ENCODE measurements at regions not wholly inside any gene's neighbourhood (a gene's known extent, or its start where the extent isn't known, plus 50 kb on each side); places are given as distances from the start of the nearest gene placed in this dataset.
"Not testable (repeated sequence)": the region's sequence is repeated elsewhere in the genome, so short reads cannot be mapped to it uniquely, and the experiment has no call there.

DNA sequence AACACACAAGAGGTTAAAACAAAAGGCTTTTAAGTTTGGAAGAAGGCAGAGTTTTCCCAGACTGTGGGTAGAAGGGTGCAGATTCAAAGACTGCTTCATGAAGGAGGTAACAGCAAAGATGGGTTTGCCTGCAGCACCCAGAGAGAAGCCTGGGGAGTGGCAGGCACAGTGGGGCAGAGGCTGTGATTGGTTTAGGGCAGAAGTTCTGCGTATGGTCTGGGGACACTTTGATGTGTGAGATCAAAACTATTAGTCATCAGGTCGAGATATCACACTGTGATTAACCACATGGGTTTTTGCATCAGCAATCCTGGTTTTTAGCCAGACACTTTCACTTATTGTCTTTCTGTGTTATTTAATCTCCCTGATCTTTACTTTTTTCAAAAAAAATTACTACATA, 188.8 kb upstream of the GLRA1 start:
- no peak for DNase-seq (ENCODE audit: low read depth, low spot score)

DNA sequence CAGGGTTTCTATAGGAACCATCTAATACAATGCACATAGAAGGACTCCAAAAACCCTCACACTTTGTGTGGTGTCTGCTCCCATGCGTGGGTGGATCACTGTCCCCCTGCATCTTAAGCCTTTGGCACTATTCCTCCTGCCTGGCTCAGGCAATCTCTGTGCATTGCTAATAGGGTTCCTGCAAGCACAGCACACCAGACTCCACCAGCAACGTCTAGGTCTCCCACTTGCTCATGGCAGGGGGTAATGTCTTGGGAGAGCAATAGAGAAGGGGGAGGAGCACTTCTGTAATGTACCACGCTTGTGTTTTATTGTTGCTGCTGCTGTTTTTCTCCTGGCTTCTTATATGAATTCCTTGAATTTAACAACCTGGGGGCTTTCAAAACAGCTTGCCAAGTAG, 182.6 kb upstream of the GLRA1 start:
- no peak overlapping the region for H3K4me3 ChIP-seq (ENCODE audit: low read depth, low read length)
- CTCF ChIA-PET: no interaction called here
- TF ChIP-seq, protein P1, sequence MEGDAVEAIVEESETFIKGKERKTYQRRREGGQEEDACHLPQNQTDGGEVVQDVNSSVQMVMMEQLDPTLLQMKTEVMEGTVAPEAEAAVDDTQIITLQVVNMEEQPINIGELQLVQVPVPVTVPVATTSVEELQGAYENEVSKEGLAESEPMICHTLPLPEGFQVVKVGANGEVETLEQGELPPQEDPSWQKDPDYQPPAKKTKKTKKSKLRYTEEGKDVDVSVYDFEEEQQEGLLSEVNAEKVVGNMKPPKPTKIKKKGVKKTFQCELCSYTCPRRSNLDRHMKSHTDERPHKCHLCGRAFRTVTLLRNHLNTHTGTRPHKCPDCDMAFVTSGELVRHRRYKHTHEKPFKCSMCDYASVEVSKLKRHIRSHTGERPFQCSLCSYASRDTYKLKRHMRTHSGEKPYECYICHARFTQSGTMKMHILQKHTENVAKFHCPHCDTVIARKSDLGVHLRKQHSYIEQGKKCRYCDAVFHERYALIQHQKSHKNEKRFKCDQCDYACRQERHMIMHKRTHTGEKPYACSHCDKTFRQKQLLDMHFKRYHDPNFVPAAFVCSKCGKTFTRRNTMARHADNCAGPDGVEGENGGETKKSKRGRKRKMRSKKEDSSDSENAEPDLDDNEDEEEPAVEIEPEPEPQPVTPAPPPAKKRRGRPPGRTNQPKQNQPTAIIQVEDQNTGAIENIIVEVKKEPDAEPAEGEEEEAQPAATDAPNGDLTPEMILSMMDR (IDR thresholded peaks at IDR 0.05; ENCODE audit: insufficient read depth, low read length, missing control alignments): no peak
- DNase-seq (ENCODE audit: low read depth, low spot score): no peak
- POLR2A ChIA-PET: no interaction called here

More for the DNA sequence above, 188.8 kb upstream of the GLRA1 start:
- H3K4me3 ChIP-seq (ENCODE audit: low read depth, low read length): no peak overlapping the region
- ChIA-PET POLR2A (no interaction called here), CTCF (no interaction called here)
- TF ChIP-seq, protein P1 (IDR thresholded peaks at IDR 0.05; ENCODE audit: insufficient read depth, low read length, missing control alignments): no peak

DNA sequence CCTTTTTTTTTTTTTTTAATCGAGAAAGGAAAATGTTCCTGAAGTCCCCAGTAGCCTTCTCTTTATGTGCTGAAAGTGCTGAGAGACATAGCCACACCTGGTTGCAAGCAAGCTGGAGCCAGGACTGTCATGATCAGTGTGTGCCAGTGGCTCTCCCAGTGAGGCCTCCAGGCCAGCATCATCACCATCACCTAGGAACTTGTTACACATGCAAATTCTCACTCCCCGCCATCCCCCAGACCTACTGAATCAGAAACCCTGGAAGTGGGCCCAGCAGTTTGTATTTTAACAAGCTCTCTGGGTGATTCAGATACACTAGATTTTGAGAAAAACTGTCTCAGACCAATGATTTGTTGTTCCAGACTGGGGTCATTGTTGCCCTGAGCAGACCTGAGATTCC, 181.9 kb upstream of the GLRA1 start:
- CTCF ChIA-PET: no interaction called here
- DNase-seq (ENCODE audit: low read depth, low spot score): no peak
- POLR2A ChIA-PET: no interaction called here
- TF ChIP-seq, protein P1 (IDR thresholded peaks at IDR 0.05; ENCODE audit: insufficient read depth, low read length, missing control alignments): no peak
- H3K4me3 ChIP-seq (ENCODE audit: low read depth, low read length): no peak overlapping the region

DNA sequence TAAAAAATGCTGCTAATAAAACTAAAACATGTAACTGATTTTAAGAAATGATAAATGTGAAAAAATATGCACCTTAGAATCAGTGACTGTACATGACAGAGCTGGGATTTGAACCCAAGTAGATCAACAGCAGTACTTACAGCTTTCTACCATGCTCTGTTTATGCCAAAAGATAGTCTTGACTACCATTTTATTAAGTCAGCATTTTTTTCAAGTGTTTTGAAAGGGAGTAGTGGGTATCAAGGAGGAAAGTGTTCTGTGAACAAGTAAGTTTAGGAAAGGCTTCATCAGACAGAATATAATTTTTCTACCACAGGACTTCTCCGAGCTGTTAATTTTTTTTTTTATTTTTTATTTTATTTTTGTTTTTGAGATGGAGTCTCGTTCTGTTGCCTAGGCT, 180.4 kb upstream of the GLRA1 start:
- ChIA-PET POLR2A (no interaction called here), CTCF (no interaction called here)
- no peak for DNase-seq (ENCODE audit: low read depth, low spot score)
- H3K4me3 ChIP-seq (ENCODE audit: low read depth, low read length): no peak overlapping the region
- TF ChIP-seq, protein P1 (IDR thresholded peaks at IDR 0.05; ENCODE audit: insufficient read depth, low read length, missing control alignments): no peak

DNA sequence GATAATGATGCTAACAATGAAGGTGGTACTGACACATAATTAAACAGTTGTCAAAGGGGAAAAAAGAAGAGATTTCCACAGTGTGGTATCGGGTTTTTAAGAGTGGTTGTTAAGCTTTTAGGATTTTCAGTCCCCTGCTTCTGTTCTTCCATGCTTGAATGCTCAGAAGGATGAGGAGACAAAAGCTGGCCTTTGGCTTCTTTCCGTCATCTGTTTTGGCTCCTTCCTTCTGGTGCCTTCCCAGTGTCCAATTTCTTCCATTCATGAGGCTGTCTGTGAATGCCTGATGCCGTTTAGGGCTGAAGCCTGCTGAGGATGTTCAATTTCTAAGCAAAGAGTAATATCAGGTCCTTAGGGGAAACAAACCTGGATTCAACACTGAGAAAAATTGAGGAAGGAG, 179.6 kb upstream of the GLRA1 start:
- CTCF ChIA-PET: no interaction called here
- TF ChIP-seq, protein P1 (IDR thresholded peaks at IDR 0.05; ENCODE audit: insufficient read depth, low read length, missing control alignments): no peak
- H3K4me3 ChIP-seq (ENCODE audit: low read depth, low read length): no peak overlapping the region
- POLR2A ChIA-PET: no interaction called here
- no peak for DNase-seq (ENCODE audit: low read depth, low spot score)

DNA sequence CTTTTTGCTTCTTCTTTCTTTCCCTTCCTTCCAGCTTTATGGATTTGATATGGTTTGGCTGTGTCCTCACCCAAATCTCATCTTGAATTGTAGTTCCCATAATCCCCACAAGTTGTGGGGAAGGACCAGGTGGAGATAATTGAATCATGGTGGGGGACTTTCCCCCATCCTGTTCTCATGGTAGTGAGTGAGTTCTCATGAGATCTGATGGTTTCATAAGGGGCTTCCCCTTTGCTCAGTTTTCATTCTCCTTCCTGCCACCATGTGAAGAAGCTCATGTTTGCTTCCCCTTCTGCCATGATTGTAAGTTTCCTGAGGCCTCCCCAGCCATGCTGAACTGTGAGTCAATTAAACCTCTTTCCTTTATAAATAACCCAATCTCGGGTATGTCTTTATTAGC, 178.3 kb upstream of the GLRA1 start:
- CTCF ChIA-PET; DNase-seq (ENCODE audit: low read depth, low spot score); POLR2A ChIA-PET; H3K4me3 ChIP-seq (ENCODE audit: low read depth, low read length): not testable (repeated sequence)

DNA sequence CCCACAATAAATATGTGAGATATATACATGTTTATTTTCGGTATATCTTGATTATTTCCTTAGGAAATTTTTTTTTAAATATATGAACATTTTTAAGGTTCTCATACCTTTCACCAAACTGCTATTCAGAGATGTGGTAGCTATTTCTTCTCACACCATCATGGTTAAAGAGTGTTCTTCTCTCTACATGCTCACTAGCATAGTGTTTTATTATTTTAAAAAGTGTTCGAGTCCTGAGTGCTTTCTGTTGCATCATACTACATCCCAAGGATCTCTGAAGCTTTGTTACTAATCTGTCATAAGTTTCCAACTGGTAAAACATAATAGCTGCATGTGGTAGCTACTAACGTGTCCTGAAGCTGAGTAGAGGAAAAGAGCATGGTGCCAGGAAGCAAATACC, 177.4 kb upstream of the GLRA1 start:
- TF ChIP-seq, protein P1 (IDR thresholded peaks at IDR 0.05; ENCODE audit: insufficient read depth, low read length, missing control alignments): no peak
- ChIA-PET CTCF (interaction anchor here (1.3 kb wide), 1 partner anchor 40 kb away, joined by 4 read pairs; no protein-coding TSS in a partner anchor), POLR2A (no interaction called here)
- no peak overlapping the region for H3K4me3 ChIP-seq (ENCODE audit: low read depth, low read length)
- DNase-seq (ENCODE audit: low read depth, low spot score): no peak
